Progenitor cell of endocrine pancreas (in vitro differentiated cells): ENCODE measurements at regions not wholly inside any gene's neighbourhood (a gene's known extent, or its start where the extent isn't known, plus 50 kb on each side); places are given as distances from the start of the nearest gene placed in this dataset.

Experiments
- DNase-seq: peaks from one replicate; pipeline ENCODE4 v3.0.0; 2021; ENCODE audit warnings: low spot score; ENCODE audit not compliant: unreplicated experiment
- H3K27ac Mint-ChIP-seq: 2 replicates; pipeline ENCODE4 v1.8.0; 2021; ENCODE audit warnings: mild to moderate bottlenecking, moderate library complexity, mixed read lengths
- H3K27me3 Mint-ChIP-seq: 2 replicates; pipeline ENCODE4 v1.8.0; 2021; ENCODE audit warnings: mixed read lengths
- H3K36me3 Mint-ChIP-seq: 2 replicates; pipeline ENCODE4 v1.8.0; 2022; ENCODE audit warnings: mixed read lengths; ENCODE audit not compliant: insufficient read depth
- H3K4me1 Mint-ChIP-seq: 2 replicates; pipeline ENCODE4 v1.8.0; 2021; ENCODE audit warnings: low read depth, mixed read lengths
- H3K4me3 Mint-ChIP-seq: 2 replicates; pipeline ENCODE4 v1.8.0; 2021; ENCODE audit warnings: low read depth, mild to moderate bottlenecking, moderate library complexity, mixed read lengths
- H3K9me3 Mint-ChIP-seq: 2 replicates; pipeline ENCODE4 v1.8.0; 2021; ENCODE audit warnings: low read depth, mixed read lengths
- CTCF ChIP-seq: fragments of 200-600 bp; sonication (generic); IDR thresholded peaks from one replicate; pipeline ENCODE4 v1.5.0; 2021; ENCODE audit warnings: antibody characterized with exemption, mild to moderate bottlenecking; ENCODE audit not compliant: unreplicated experiment

- Mint-ChIP-seq H3K4me3 (no peak overlapping the region), H3K9me3 (peaks cover 53% of the 10 kb centered on the region), H3K36me3 (peaks cover 6% of the 10 kb centered on the region), H3K27ac (no peak overlapping the region), H3K4me1 (no peaks in the 10 kb centered on the region), H3K27me3 (no peaks in the 10 kb centered on the region)
- no peak for DNase-seq
- TF ChIP-seq CTCF: no peak
These were observed 564.8 kb downstream of the TBC1D22A start for GRCh38 chr22:47327241-47327640.

DNA sequence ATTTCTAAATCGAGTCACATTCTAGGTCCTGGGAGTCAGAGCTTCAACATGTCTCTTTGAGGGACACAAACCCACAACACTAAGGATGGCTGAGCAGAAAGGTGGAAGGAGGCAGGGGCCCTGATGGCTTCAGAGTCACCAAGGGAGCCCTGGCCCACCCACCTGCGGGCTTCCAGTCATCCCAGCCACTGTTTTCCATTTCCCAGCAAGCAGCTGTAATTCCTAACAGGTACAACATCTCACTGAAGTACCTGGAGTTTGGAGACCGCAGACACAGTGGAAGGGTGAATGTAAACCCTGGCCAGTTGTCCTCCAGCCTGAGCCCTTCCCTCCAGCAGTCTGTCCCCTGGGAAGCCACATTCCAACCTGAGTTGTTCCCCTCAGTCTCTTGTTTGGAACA, 562.8 kb downstream of the TBC1D22A start:
- peaks cover 3% of the 10 kb centered on the region for H3K36me3 Mint-ChIP-seq
- no peak for TF ChIP-seq CTCF

GRCh38 chr22:47324435-47324990, 562.1 kb downstream of the TBC1D22A start:
- no peak for TF ChIP-seq CTCF
- Mint-ChIP-seq H3K27me3 (no peaks in the 10 kb centered on the region), H3K4me1 (no peaks in the 10 kb centered on the region), H3K27ac (no peak overlapping the region), H3K36me3 (peaks cover 3% of the 10 kb centered on the region), H3K9me3 (peaks cover 34% of the 10 kb centered on the region), H3K4me3 (no peak overlapping the region)
- no peak for DNase-seq

More for the DNA sequence above, 562.8 kb downstream of the TBC1D22A start:
- Mint-ChIP-seq H3K27ac (no peak overlapping the region), H3K4me1 (no peaks in the 10 kb centered on the region), H3K9me3 (peaks cover 37% of the 10 kb centered on the region), H3K27me3 (no peaks in the 10 kb centered on the region), H3K4me3 (no peak overlapping the region)
- DNase-seq: no peak

- no peak for TF ChIP-seq CTCF
- Mint-ChIP-seq H3K27ac (no peak overlapping the region), H3K9me3 (peaks cover 29% of the 10 kb centered on the region)
These were observed 561.1 kb downstream of the TBC1D22A start for GRCh38 chr22:47323518-47323917.

DNA sequence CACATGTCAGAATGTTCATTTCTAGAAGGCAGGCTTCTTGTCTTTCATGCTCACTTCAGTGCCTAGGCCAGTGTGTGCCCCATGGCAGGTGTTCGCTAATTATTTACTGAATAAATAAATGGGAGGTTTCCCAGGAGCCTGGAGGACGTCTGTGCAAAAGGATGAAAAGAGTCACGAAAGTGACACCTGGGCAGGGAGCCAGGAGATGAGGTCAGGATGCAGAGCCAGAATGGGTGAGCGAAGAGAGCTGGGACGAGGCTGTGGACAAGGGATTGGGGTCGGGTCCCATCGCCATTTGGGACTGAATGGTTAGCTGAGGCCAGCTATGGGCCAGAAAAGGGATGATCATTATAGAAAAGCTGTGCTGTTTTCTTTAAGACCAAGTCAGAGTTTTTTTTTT, 560.4 kb downstream of the TBC1D22A start:
- Mint-ChIP-seq H3K4me3 (no peak overlapping the region), H3K27ac (no peak overlapping the region), H3K36me3 (peaks cover 5% of the 10 kb centered on the region), H3K27me3 (no peaks in the 10 kb centered on the region), H3K4me1 (no peaks in the 10 kb centered on the region), H3K9me3 (peaks cover 35% of the 10 kb centered on the region)
- no peak for TF ChIP-seq CTCF
- DNase-seq: no peak

More at GRCh38 chr22:47323518-47323917, 561.1 kb downstream of the TBC1D22A start:
- no peak for DNase-seq
- H3K4me1 Mint-ChIP-seq: no peaks in the 10 kb centered on the region
- H3K4me3 Mint-ChIP-seq: no peak overlapping the region
- H3K27me3 Mint-ChIP-seq: no peaks in the 10 kb centered on the region
- peaks cover 5% of the 10 kb centered on the region for H3K36me3 Mint-ChIP-seq
